Suprapubic skin (tissue), 3 donors: ENCODE measurements at regions not wholly inside any gene's neighbourhood (a gene's known extent, or its start where the extent isn't known, plus 50 kb on each side); places are given as distances from the start of the nearest gene placed in this dataset.

Experiments
- CTCF ChIP-seq, 2 donors: fragments of 200-600 bp in 1 of 2; fragments of 450-650 bp in 1 of 2; sonication (generic) in 1 of 2; IDR thresholded peaks; one replicate each; pipeline ENCODE4 v1.5.1; 2016 to 2019; ENCODE audit warnings: antibody characterized with exemption in 2 of 2, mild to moderate bottlenecking in 1 of 2, moderate library complexity in 1 of 2
- POLR2A ChIP-seq, 2 donors: fragments of 450-650 bp; IDR thresholded peaks; one replicate each; pipeline ENCODE4 v1.6.1; 2017; ENCODE audit warnings: antibody characterized with exemption in 2 of 2, mild to moderate bottlenecking in 2 of 2, moderate library complexity in 2 of 2

GRCh38 chr18:57951999-57952774 lies 91.8 kb upstream of the NEDD4L start:
- TF ChIP-seq CTCF (IDR thresholded peaks at IDR 0.05) (no peak), POLR2A (IDR thresholded peaks at IDR 0.05) (no peak)
